GM21423 (cell line): ENCODE measurements at regions not wholly inside any gene's neighbourhood (a gene's known extent, or its start where the extent isn't known, plus 50 kb on each side); places are given as distances from the start of the nearest gene placed in this dataset.

Source experiments
- ATAC-seq: cut with Tn5 transposase; IDR thresholded peaks from one replicate; pipeline ENCODE4 v1.9.1; 2021; ENCODE audit warnings: mild to moderate bottlenecking, moderate library complexity; ENCODE audit not compliant: unreplicated experiment

GRCh38 chr16:73713251-73713650 lies 583.4 kb upstream of the PSMD7 start:
- ATAC-seq: no peak

GRCh38 chr16:73711406-73712080 lies 585.1 kb upstream of the PSMD7 start:
- ATAC-seq: no peak

DNA sequence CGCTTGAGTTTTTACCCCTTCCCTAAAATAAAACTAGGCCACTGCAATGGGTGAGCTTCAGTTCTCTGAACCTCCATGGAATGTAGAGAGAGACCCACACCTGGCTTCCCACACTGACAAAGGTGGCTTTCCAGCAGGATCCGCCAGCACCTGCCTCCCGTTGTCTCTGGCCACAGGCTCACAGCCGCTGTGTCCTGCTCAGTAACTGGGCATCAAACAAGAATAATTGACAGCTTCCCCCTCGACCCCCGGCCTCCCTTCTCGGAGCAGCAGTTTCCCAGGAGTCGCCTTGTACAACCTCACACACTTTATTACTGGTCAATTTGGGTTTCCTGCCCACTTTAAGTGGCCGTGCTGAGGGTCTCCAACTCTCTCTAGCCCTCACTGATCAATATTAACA lies 586.1 kb upstream of the PSMD7 start:
- no peak for ATAC-seq

- ATAC-seq: no peak
Measured at GRCh38 chr16:73707863-73708262, 588.8 kb upstream of the PSMD7 start.

- no peak for ATAC-seq
Measured at GRCh38 chr16:73703891-73704290, 592.7 kb upstream of the PSMD7 start.

- no peak for ATAC-seq
Measured at GRCh38 chr16:73697336-73697735, 599.3 kb upstream of the PSMD7 start.

- no peak for ATAC-seq
Measured at GRCh38 chr16:73692861-73693260, 603.8 kb upstream of the PSMD7 start.

DNA sequence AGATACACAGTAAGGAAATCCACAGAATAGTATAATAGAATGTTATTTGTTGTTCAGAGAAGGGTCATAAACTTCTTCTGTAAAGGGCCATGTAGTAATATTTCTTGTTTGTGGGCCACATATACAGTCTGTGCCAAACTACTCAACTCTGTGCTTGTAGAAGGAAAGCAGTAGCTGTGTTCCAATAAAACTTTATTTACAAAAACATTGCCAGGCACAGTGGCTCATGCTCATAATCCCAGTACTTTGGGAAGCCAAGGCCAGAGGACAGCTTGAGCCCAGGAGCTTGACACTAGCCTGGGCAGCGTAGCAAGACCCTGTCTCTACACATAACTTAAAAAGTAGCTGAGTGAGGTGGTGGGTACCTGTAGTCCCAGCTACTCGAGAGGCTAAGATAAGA lies 612.8 kb upstream of the PSMD7 start:
- ATAC-seq: no peak

DNA sequence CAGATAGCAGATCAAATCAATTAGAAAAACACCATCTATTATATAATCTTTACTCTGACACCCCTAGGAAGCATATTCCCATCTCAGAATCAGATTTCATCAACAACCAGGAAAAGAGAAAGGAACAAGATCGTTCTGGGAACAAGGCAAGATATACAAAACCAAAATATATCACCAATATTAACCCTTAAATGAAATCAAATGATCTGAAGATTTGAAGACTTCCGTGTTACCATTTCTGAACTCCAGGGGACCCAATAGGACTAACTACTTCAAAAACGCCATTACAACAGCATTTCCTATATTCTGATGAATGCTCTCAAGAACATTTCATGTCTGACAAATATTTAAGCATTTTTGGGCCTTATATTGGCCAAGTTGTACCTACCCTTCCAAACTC lies 624.2 kb upstream of the ZFHX3 start:
- no peak for ATAC-seq

GRCh38 chr16:73670836-73671820 lies 623.2 kb upstream of the ZFHX3 start:
- ATAC-seq: no peak

DNA sequence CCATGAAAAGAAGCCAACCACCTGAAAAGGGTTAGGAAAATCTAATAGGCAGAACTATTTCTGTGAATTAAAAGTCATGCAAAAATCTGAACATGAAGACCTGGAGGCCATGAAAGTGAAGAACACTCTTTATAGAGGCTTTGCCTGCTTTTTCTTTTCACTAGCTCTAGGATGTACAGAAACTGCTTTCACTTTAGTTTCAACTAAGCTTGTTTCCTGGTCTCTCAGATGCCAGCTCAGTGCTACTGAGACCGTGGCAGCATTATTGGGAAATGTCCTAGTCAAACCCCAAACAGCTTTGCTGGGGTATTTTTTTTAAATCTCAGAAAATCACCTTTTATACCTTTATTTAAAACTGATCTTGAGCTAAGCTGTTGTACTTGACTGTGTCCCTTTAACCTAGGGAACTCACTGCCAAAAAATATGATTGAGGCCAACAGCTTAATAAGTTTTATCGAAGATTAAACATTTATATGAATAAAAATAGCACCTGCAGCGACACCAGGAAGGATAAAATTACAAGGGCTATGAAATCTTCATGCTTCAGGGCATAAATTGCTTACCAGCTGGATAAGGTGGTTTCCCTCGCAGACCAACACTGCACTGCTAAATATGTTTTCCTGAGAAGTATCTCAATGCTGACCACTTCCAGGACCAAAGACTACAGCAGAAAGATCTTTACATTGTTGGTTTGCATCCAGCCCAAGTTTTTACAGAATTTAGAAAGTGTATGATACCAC lies 621.8 kb upstream of the ZFHX3 start:
- no peak for ATAC-seq

GRCh38 chr16:73663720-73664119 lies 615.8 kb upstream of the ZFHX3 start:
- ATAC-seq: no peak

GRCh38 chr16:73636196-73636595 lies 588.3 kb upstream of the ZFHX3 start:
- ATAC-seq: no peak

GRCh38 chr16:73629011-73629410 lies 581.1 kb upstream of the ZFHX3 start:
- no peak for ATAC-seq

GRCh38 chr16:73617738-73618137 lies 569.8 kb upstream of the ZFHX3 start:
- ATAC-seq: no peak

DNA sequence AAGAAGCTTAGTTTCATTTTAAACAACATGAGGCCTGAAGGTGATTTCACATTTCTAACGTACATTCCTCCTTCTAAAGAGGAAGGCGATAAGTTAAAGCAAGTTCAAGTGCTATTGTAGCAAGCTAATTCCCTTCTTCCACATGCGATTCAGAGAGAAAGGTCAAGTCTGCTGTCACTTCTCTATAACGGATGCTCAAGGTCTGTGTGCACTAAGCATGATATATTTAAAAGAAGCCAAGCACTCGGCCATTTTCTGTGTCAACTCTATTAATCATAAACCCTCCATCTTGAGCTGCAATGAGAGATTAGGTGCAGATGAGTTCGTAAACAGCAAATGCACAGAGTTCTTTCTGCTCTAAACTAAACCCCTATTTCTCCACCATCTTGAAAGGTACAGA lies 568.8 kb upstream of the ZFHX3 start:
- ATAC-seq: no peak

GRCh38 chr16:73616166-73616753 lies 568.3 kb upstream of the ZFHX3 start:
- ATAC-seq: no peak

GRCh38 chr16:73615071-73615940 lies 567.4 kb upstream of the ZFHX3 start:
- ATAC-seq: no peak

DNA sequence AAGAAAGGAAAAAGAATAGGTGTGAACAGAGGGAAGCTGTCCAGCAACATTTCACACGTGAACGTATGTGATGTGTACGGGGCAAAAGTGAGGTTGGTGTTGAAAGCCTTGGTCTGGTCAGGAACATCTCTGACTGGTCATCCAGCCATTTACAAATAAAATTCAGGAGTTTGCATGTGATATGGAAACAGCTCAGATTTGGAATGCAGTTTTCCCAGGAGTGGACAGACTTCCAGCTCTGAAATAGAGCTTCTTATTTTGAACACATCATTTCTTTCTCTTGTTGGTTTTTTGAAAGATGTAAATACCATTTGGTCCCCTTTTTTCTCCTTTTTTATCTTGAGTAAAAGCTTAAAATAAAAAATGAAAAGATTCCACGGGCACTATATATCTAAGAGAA lies 566.2 kb upstream of the ZFHX3 start:
- no peak for ATAC-seq

DNA sequence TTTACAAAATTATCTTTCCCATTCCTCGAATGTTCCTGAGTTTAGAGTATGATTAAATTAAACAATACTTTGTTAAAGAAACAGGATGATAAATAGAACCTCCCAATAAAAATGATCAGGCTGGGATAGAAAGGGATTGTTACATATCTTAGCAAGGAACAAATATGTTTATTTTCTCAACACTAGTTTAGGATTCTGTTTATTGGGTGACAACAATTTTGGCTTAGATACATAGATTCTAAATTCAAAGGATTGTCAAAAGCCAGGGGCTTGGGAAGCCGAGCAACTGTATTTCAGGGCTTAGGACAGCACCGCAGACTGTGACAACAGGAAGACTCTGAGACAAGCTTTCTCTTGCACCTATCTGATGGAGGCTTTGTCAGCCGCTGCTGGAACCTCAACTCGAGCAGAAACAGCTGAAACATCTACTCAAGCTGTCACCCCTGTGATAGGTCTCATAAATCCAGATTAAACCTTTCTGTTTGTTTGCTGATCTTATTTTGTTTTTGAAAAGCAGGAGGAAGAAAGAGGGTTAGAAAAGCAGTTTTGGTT lies 562.8 kb upstream of the ZFHX3 start:
- ATAC-seq: no peak
